ENCODE measurements at regions not wholly inside any gene's neighbourhood (a gene's known extent, or its start where the extent isn't known, plus 50 kb on each side); places are given as distances from the start of the nearest gene placed in this dataset.

DNA sequence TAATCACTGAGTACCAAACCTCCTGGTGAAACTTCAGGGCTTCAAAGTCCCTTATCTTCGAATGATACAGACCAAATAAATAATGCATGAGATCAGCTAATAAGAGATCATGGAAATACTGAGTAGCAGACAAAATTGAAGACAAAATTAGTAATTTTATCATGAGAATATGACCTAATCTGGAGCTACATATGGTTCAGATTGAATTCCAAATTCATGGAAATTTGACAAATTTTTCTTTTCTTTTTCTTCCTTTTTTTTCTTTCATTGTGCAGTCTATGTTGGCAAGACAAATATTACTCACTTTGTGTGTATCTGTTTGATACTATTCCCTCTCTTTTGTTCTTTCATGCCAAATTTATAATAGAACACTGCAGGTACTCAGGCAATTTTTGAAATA, 218.1 kb upstream of the KCNJ16 start:
- DNase-seq: no peak

DNA sequence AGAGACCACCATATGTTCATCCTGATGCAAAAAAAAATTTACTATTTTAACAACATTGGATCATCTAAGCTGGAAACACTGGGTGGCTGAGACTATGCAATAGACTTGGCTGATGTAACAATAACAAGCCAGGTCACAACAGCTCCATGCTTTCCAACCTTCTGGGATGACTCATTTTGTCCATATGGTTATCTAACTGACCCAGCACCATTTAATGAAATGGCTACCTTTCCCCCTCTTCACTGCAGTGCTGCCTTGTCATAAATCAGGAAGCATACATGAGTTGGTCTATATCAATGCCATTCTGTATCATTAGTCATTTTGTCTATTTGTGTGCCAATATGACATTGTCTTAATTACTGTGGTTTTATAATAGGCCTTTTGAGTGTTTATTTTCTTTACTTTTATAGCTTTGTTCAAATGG, 217.6 kb upstream of the KCNJ16 start:
- DNase-seq: peak; percentile 69

DNA sequence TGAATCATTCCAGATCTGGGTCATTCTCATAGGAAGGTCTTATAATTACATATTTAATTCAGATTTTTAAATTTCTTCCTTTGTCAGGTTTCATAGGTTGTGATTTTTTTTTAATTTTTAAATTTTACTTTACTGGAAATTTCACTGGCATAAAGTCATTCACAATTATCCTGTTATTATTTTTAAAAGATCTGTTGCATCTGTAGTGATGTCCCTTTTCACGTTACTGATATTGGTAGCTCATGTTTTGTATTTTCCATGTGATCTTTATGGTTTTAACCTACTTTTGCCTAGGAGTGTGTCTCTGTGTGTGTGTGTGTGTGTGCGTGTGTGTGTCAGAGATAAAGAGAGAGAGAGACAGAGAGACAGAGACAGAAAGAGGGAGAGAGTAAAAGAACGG, 216.6 kb upstream of the KCNJ16 start:
- DNase-seq: no peak

DNA sequence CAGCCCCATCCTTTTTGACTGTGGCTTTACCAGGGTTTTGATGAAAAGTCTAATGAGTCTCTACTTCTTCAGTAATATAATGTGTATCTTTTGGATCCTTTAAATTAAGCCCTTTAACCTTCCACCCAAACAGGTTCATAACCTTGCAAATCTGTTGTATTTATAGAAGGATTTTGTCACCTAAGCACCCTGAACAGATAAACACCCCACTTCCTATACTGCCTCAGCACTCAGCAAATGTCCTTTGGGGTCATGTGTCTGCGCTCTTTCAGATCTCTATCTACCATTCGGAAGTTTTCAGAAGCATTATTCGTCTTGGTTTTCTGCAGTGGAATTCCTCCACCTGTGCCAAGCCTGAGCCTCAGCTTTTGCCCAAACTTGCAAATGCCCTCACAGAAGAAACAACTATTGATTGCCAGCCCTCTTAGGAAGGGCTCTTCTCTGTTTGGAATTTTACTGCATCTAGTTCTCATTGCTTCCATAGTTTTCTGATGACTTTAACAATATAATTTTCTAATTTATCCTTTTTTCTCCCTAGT, 214.8 kb upstream of the KCNJ16 start:
- DNase-seq: no peak

DNA sequence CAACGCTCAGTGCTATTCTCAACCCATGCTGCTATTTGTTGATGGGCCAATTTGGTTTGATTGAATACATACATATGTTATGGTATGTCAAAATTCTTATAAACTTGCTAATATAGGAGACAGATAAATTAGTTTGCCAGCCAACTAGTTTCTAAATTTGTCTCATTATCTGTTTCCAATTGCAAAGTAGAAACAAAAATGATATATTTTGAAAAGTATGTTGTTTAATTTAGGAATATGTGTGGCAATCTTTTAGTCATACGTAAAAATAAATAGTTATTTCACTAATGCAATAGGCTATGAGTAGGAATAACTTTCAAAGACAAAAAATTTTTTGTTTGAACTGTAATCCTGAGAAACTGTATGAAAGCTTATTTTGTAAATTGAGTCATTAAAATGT, 210.6 kb upstream of the KCNJ16 start:
- no peak for DNase-seq

DNA sequence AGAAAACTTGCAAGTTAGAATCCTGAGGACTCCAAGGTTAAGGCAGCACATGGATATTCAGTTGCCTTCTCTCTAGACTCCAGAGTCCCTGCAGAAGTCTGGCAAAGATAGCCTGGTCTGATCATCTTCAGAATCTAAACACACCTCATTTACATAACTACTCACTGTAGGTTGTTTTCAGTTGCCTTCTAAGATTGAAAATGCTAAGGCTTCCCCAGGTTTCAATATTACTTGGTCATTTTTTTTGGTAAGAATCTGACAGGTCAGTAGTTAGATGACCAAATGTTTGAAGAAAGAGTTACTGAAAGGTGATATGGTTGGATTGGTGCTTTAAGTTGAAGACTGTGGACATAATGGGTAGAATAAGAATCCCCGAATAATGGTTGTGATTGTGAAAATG, 205.4 kb upstream of the KCNJ16 start:
- DNase-seq: no peak

DNA sequence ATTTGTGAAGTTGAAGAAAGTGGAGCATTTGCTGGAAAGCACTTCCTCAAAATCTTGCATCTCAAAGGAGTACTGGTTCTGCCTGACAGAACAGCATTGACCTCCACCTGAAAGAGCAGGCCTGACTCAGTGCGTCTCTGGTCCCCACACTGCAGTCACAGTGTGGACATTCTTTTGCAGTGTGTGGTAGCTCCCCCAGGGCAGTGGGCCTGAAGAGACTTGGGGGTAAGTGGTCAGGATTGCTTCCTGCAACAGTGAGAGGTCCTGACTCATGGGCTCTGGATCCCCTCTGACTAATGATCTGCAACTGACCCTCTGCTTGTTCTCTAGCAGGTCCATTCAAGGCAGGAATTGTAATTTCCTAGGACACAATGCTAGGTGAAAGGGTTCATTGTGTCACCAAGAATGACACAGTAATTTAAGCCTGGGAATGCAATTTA, 204.9 kb upstream of the KCNJ16 start:
- no peak for DNase-seq

DNA sequence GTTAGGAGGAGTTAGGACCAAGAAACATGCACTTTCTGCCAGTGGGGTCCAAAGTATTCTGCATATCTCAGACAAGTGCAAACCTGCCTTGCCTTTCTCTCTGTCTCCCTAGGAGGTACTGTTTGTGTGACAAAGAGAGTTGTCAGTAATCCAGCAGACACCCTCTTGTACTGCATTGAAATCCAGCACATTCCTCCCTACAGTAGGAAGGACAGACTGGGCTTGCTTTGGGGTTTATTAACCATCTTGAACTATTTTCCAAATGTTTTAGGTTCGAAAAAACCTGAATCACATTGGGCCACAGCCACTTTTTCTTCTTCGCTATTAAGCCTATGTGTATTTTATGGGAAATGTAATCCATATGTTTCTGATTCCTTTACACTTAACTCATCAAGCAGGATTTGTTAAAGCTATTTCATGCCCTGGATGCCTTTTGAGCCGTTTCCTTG, 204.2 kb upstream of the KCNJ16 start:
- no peak for DNase-seq

DNA sequence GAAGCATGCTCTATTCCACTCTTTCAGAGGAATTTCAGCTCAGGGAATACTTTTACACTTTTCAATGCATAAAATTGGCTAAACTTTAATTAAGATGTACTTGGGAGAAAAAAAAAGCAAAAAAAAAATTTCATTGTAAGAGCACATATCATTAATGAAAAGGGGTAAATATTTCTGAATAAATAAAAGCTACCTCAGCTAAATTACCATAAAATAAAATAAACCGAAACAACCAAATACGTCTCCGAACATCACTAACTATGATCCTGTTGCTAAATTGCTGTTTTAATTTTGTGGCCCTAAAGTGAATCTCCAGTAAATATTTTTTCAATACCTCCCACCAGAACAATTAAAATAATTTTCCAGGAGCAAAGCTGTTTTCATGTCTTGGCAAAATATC, 203.7 kb upstream of the KCNJ16 start:
- DNase-seq: no peak

DNA sequence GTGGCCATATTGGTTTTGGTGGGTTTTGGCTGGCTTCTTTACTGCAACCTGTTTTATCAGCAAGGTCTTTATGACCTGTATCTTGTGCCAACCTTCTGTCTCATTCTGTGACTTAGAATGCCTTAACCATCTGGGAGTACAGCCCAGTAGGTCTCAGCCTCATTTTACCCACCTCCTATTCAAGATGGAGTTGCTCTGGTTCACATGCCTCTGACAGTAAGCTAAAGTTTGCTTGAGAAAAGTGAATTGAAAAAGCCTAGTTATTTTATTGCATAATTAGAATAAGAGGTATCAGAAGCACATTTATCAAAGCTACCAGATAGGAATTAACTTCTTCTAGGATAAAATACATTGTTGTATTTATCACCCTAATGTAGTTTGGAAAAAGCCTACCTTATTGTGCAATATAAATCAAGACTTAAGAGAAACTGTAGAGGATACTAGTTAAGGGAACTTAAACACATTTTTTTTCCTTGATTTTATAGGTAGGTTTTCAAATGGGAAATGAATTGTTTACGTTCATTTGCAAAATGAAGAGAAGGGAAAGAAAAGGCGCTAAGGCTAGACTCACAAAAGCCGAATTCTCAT, 202.3 kb upstream of the KCNJ16 start:
- DNase-seq: no peak

DNA sequence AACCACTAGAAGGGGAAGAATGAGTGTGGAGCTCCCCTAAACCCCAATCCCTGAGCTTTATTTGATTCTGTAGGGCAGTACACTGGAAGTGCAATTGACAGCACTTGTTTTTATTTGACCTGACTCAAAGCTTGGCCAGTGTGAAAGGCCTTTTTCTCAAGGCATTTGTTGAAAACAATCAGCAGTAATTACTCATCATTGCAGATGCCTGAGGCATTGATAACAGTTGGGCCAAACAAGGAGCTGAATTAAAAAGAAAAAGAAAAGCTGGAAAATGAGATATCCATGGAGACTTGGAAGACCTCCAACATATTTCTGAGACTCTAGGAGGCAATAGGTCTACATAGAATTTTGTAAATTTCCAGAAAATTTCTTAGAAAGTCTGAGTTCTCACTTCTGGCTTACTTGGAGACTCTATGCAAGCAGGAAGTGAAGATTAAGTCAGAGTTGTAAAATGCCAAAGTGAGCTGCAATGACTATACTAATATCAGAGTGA, 200.8 kb upstream of the KCNJ16 start:
- no peak for DNase-seq

DNA sequence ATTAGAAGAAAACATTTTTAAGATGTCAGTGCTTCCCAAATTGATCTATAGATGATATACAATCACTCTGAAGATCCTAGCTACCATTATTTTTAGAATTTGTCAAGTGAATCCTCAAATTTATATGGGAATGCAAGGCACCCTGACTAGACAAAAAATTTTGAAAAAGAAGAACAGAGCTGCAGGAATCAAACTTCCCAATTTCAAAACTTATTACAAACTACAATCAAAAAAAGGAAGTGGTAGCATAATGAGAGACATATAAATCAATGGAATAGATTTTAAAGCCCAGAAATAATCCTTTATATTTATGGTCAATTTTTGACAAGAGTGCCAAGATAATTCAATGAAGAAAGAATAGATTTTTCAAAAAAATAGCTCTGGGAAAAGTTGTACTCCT, 198.3 kb upstream of the KCNJ16 start:
- no peak for DNase-seq

DNA sequence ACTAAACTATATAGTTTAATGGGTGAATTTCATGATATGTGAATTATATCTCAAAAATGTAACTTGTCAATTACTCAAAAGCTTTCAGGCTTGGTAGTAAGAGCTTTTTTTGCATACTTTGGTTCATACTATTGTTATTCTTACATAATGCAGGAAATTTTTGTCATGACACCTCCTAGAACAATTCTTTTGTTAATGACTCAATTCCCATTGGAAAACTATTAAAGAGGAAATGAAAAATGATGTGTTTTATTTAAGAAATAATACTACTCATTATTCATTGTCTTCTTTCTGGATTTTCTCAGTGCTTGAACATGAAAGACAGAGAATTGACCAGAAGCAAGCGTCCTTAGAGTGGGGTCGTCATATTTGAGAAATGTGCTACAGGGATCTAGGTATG, 196.4 kb upstream of the KCNJ16 start:
- no peak for DNase-seq

DNA sequence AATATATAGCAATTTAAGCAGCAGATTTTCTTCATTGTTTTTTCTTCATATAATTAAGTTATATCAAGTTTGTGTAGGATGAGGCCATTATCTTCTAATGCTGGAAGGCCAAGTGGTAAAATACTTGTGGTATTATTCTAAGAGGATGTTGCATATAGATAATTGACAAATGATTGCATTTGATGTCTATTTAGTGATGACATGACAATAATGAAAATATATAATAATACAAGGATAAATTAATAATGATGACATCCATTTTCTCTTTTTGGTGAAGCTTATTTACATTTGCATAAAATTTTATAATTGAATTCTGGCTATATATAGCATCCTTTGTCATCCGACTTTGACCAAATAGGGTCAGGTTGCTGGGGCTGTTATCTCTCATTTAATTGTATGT, 195.4 kb upstream of the KCNJ16 start:
- DNase-seq: no peak

DNA sequence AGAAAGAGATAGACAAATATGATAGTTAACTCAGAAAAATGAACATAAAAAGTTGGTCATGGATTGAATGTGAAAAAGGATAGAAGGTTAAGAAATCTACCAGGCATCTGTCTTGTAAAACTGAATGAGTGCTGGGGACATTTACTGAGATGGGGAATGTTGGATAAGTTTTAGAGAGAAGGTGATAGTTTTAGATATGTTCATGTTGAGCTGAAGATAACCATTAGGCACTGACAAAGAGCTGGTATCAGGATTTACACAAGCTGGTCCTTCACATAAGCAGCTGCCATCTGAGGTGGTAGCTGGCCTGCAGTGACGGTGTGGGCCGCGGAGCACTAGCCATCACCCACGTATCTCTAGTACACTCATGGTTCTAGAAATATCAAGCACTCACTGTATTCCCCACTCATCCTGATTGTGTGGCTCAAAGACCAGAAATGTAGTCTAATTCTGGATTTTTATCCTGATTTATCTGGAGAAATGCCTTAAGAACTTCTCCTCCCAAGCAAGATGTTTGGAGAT, 194.4 kb upstream of the KCNJ16 start:
- DNase-seq: no peak

DNA sequence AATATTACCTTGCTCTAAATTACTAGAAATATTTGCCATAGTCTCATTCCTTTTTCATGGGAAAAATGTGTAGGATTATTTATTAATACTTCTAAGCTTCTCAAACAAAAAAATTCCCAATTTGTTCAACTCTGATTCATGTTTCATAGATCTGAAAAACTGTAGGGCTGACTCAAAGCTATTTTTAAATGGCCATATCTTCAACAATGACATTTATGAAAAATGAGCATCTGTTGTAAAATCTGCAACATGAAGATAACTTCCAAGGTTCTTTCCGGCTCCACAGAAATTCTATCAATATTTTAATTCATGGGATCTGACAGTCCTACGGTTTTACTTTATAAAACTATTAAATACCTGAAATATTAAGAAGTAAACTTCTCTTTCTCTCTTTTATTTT, 192.7 kb upstream of the KCNJ16 start:
- DNase-seq: no peak

DNA sequence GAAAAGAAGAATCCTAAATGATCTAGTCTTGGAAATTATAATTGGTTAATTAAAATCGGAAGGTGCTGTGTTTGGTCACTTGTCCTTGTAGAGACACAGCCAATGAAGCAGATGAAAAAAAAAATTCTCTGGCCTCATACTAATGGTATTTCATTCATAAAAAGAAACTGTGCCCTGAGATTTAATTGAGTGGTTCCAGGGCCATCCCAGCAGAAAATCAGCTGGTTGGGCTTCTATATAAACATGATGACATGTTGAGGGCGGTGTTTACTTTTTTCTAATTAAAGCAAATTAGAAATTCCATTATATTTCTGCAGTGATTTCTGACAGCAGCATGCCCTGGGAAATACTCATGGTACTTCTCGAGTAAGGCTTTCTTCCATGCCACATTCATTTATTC, 191.9 kb upstream of the KCNJ16 start:
- no peak for DNase-seq

DNA sequence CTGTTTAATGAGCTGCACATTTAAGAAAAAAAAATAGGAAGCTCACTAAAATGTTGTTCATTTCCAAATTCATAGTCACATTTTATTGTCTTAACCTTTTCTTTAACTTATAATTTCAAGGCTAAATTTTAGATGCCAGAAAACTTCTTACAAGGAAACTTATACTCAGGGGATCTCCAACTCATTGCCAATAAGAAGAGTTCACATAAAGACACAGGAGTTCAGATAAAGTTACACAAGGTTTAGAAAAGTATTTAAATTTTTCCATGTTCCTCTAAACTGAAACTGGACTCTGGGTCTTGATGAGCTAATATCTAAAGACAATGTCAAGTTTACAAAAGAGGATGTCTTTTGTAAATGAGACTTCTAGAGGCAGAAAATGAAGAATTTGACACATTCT, 190.7 kb upstream of the KCNJ16 start:
- DNase-seq: no peak

DNA sequence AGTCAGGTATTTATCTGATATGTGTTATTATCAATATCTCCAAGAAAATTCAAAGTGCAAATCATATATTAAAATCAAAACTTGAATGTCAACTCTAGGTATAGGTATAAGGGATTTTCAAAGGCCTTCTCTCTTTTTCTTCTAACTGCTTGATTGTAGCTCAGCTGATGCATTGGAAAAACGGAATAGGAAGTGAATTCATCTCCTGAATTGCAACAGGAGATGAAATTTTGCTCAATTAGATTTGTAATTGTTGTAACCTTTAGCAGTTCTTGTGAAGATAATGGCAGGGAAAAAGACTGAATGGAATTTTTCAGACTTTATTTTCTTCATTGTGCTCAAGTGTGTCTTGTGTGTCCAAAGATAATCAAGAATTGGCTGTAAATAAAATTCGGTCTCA, 190.2 kb upstream of the KCNJ16 start:
- no peak for DNase-seq

DNA sequence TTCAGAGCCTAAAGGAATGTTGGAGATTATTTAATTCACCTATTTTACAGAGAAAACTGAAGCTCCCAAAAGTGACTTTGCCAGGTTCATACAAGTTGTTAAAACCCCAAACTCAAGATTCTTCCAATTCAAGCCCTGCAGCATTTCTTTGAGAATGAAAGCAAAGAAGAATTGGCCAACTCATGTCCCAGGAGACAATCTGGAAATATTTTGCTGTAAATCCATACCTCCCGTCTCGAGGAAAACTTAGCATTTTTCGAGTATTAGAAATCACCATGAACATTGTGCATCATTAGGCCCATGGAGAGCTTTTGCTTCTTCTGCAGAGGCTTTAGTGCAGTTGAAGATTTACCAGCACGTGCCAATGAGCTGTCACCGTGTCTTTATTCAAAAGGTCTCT, 176.4 kb upstream of the KCNJ16 start:
- no peak for DNase-seq

DNA sequence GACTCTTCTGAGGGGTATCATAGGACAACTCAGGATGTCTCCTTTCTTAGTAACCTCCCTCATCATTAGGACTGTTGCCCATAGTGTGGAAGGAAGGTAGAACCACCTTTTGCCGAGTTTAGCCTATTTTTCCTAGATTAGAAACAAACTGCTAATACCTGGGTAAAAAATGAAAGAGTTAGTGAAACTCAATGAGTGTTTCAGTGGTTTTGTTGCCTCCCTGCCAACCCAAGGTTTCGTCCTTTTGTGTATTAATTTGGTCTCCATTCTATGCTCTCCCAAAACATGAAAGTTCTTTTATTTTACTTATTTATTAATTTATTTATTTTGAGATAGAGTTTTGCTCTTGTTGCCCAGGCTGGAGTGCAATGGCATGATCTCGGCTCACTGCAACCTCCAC, 174.9 kb upstream of the KCNJ16 start:
- no peak for DNase-seq

DNA sequence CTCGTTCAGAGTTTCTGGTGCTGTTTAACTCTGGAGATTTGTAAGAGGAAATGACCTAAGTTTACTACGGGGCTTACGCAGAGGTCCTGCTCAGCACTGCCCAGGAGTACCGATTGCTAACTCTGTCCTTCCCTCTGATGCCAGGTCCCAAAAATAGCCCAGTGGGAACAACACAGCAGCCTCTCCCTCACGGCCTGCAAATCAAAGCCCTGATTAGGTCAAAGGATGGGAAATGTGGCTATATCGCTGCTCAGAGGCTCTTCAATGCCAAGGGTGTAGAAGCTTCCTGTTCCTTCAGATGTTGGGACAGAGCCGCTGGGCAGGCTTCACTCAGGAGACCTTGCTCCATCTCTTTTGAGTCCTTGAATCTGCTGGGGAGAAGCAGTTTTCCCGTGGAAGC, 174.2 kb upstream of the KCNJ16 start:
- DNase-seq: no peak

DNA sequence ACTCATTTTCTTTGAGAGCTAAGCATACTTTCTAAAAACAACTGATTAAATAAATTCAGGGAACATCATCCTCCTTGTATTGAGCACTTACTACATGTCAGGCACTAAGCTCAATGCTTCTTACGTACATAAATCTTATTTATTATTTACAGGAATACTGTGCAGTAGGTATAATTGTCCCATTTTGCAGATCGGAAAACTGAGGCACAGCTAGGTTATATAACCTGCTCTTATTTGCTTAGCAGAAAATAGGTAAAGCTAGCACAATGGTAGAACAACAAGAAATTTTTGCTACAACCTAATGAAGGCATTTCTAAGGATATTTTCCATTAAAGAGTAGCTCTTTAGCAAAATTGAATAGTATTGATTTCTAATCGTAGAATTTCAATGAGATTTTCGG, 168.7 kb upstream of the KCNJ16 start:
- no peak for DNase-seq

DNA sequence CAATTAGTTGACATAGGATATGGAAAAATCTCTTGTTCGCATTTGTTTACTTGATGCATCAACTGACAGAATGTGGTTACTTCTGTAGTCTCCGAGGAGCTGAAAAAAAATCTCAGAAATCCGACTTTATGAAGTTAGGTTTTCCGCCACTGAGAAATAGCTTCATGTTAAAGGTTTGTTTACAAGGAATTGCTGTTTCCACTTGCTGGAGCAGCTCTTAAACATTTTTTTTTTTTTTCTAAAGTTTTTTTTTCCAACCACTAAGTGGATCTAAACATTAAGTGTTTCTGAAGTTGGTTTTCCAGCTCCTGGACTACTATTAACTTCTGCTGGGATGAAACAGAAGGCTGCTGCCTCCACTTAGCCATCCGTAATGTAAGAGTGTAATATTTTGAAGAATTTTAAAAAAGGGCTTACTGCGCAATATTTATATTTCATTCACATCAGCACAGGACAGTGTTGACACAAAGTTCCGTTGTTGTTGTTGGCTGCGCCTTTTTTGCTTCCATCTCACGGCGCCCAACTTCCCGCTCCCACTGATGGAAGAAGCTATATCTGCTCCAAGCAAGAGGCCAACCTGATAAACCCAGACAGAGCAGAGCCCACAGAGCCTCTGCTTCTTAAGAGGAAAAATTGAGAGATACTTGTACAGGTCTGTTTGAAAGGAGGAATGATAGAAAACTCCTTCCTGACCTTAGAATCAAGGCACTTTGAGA, 167.7 kb upstream of the KCNJ16 start:
- DNase-seq: no peak
